ENCODE measurements at regions not wholly inside any gene's neighbourhood (a gene's known extent, or its start where the extent isn't known, plus 50 kb on each side); places are given as distances from the start of the nearest gene placed in this dataset.

GRCh38 chr7:67805921-67806471 lies 809.4 kb downstream of the TYW1 start:
- TF ChIP-seq, protein P1, sequence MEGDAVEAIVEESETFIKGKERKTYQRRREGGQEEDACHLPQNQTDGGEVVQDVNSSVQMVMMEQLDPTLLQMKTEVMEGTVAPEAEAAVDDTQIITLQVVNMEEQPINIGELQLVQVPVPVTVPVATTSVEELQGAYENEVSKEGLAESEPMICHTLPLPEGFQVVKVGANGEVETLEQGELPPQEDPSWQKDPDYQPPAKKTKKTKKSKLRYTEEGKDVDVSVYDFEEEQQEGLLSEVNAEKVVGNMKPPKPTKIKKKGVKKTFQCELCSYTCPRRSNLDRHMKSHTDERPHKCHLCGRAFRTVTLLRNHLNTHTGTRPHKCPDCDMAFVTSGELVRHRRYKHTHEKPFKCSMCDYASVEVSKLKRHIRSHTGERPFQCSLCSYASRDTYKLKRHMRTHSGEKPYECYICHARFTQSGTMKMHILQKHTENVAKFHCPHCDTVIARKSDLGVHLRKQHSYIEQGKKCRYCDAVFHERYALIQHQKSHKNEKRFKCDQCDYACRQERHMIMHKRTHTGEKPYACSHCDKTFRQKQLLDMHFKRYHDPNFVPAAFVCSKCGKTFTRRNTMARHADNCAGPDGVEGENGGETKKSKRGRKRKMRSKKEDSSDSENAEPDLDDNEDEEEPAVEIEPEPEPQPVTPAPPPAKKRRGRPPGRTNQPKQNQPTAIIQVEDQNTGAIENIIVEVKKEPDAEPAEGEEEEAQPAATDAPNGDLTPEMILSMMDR (IDR thresholded peaks at IDR 0.05; ENCODE audit: low read depth, low read length, poor library complexity, severe bottlenecking) = no peak
- TF ChIP-seq EZH2phosphoT487 (IDR thresholded peaks at IDR 0.05; ENCODE audit: borderline replicate concordance, low read length) = no peak

All from DOHH2 (cell line).